Lower leg skin (tissue), 4 donors: ENCODE measurements at regions not wholly inside any gene's neighbourhood (a gene's known extent, or its start where the extent isn't known, plus 50 kb on each side); places are given as distances from the start of the nearest gene placed in this dataset.

Experiments
- DNase-seq, 2 donors: peaks; one replicate each; pipeline ENCODE4 v3.0.0-alpha.2; 2019; ENCODE audit warnings: low spot score in 2 of 2
- H3K4me3 ChIP-seq: fragments of 200-600 bp; sonication (generic); 2 replicates; pipeline ENCODE4 v1.5.1; 2017; ENCODE audit warnings: mild to moderate bottlenecking, low read depth; ENCODE audit not compliant: poor library complexity, severe bottlenecking
- POLR2A ChIP-seq, 2 donors: fragments of 450-650 bp; IDR thresholded peaks; one replicate each; pipeline ENCODE4 v1.6.1; 2016 to 2017; ENCODE audit warnings: antibody characterized with exemption in 2 of 2, mild to moderate bottlenecking in 1 of 2, moderate library complexity in 1 of 2
- WGBS, 2 donors: methylation state at CpG; one replicate each; pipeline ENCODE4 v1.1.5; 2018; 5-methylcytosine and 5-hydroxymethylcytosine counted together
- intact Hi-C: fragments of 100-400 bp; cut with DNase I; formaldehyde crosslinking; loops from one replicate; pipeline ENCODE4 v1.15.0; 2023; ENCODE audit warnings: low total_unique reads
- TF ChIP-seq, protein P1 (sequence below), 3 donors: fragments of 450-650 bp; IDR thresholded peaks; one replicate each; pipeline ENCODE4 v1.5.1; 2016; ENCODE audit warnings: antibody characterized with exemption in 3 of 3, mild to moderate bottlenecking in 3 of 3, moderate library complexity in 2 of 3

- intact Hi-C loops: no loop called here
- no peak for DNase-seq
- H3K4me3 ChIP-seq: no peak overlapping the region
- 82 to 85% methylated on average over 6 of the region's 6 CpGs for WGBS, 2 donors
- TF ChIP-seq, protein P1, sequence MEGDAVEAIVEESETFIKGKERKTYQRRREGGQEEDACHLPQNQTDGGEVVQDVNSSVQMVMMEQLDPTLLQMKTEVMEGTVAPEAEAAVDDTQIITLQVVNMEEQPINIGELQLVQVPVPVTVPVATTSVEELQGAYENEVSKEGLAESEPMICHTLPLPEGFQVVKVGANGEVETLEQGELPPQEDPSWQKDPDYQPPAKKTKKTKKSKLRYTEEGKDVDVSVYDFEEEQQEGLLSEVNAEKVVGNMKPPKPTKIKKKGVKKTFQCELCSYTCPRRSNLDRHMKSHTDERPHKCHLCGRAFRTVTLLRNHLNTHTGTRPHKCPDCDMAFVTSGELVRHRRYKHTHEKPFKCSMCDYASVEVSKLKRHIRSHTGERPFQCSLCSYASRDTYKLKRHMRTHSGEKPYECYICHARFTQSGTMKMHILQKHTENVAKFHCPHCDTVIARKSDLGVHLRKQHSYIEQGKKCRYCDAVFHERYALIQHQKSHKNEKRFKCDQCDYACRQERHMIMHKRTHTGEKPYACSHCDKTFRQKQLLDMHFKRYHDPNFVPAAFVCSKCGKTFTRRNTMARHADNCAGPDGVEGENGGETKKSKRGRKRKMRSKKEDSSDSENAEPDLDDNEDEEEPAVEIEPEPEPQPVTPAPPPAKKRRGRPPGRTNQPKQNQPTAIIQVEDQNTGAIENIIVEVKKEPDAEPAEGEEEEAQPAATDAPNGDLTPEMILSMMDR (IDR thresholded peaks at IDR 0.05): no peak
- no peak for TF ChIP-seq POLR2A (IDR thresholded peaks at IDR 0.05)
Observed at GRCh38 chr5:166320920-166321480, 1970.4 kb upstream of the WWC1 start.

DNA sequence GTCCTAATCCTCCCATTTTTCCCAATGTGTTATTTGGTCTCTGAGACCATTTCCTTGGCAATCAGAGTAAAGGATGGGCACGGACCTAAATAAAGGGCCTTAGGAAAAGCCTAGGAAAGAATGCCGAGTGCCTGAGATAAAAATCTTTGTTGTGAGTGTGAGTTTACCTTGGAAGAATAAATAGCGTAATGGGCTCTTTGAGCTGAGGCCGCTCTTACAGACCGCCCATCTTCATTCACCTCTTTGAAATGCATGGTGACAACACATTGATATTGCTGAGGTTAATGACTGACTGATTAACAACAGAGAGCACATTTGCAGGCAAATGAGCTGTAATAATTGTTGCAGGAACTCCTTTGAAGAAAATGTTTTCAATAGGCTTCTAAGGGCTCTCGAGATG lies 1967.1 kb upstream of the WWC1 start:
- DNase-seq: no peak
- WGBS, 2 donors: 61 to 67% methylated on average over 6 of the region's 6 CpGs
- intact Hi-C loops: no loop called here
- no peak for TF ChIP-seq POLR2A (IDR thresholded peaks at IDR 0.05)
- TF ChIP-seq, protein P1 (IDR thresholded peaks at IDR 0.05): no peak
- H3K4me3 ChIP-seq: no peak overlapping the region

DNA sequence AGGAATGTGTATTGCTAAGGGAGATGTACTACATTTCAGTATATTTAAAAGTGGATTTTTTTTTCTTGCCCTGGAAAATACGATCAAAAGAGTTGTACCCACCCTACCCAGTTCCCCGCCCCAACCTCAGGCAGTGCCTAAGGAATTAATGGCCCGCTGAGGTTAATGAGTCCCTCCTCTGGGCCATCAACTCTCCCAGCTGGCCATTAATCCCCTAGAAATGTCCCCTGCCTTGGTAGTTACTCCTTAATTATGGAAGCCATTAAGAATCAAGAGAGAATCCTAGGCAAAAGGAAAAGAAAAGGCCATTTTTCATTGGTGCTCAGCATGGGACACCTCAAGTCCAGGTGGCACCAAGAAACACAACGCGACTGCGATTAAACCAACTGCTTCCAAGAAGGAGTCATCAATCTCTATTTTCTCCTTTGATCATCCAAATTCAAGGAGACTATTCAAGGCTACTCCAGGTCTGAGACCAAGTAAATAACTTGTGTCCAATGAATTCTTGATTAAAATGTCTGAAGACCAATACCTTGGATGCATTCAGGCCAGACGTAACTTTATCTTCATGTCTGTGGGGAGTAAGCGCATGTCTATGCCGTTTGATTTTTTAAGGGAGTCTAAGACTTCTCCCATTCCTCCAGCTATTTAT lies 1962.2 kb upstream of the WWC1 start:
- 76 to 78% methylated on average over 9 of the region's 9 CpGs for WGBS, 2 donors
- TF ChIP-seq, protein P1 (IDR thresholded peaks at IDR 0.05): no peak
- TF ChIP-seq POLR2A (IDR thresholded peaks at IDR 0.05): no peak
- intact Hi-C loops: no loop called here
- DNase-seq: no peak
- no peak overlapping the region for H3K4me3 ChIP-seq

GRCh38 chr5:166330036-166330435 lies 1961.4 kb upstream of the WWC1 start:
- no peak for TF ChIP-seq POLR2A (IDR thresholded peaks at IDR 0.05)
- TF ChIP-seq, protein P1 (IDR thresholded peaks at IDR 0.05): no peak
- DNase-seq: no peak
- intact Hi-C loops: no loop called here
- H3K4me3 ChIP-seq: no peak overlapping the region

- 75 to 79% methylated on average over 4 of the region's 4 CpGs for WGBS, 2 donors
- TF ChIP-seq, protein P1 (IDR thresholded peaks at IDR 0.05): no peak
- TF ChIP-seq POLR2A (IDR thresholded peaks at IDR 0.05): no peak
- intact Hi-C loops: no loop called here
- DNase-seq: no peak
- H3K4me3 ChIP-seq: no peak overlapping the region
Observed at GRCh38 chr5:166331521-166331920, 1959.9 kb upstream of the WWC1 start.

- WGBS, 2 donors: 70 to 76% methylated on average over 6 of the region's 6 CpGs
- DNase-seq: no peak
- no peak for TF ChIP-seq POLR2A (IDR thresholded peaks at IDR 0.05)
- TF ChIP-seq, protein P1 (IDR thresholded peaks at IDR 0.05): no peak
- intact Hi-C loops: no loop called here
- no peak overlapping the region for H3K4me3 ChIP-seq
Observed at GRCh38 chr5:166338801-166339200, 1952.6 kb upstream of the WWC1 start.
